Liver (tissue), 3 donors: ENCODE measurements at regions not wholly inside any gene's neighbourhood (a gene's known extent, or its start where the extent isn't known, plus 50 kb on each side); places are given as distances from the start of the nearest gene placed in this dataset.

ENCODE experiments used
- JUND ChIP-seq, 2 donors: IDR thresholded peaks; 2 replicates each; pipeline ENCODE4 v1.6.1; 2016; ENCODE audit warnings: antibody characterized with exemption in 2 of 2
- TAF1 ChIP-seq: conservative IDR thresholded peaks from 2 replicates; pipeline ENCODE4 v1.6.1; 2016; ENCODE audit warnings: antibody characterized with exemption, mild to moderate bottlenecking
- TF ChIP-seq, protein P1 (sequence below): fragments of 150-350 bp; IDR thresholded peaks from 2 replicates; pipeline ENCODE4 v1.5.1; 2017; ENCODE audit warnings: improper control_type of control experiment, low read depth, low read length; ENCODE audit not compliant: missing input control
- TF ChIP-seq, protein P2 (sequence below): IDR thresholded peaks from 2 replicates; pipeline ENCODE4 v1.6.1; 2016; ENCODE audit warnings: antibody characterized with exemption
- donor health status: healthy.
- donor health status: healthy.

DNA sequence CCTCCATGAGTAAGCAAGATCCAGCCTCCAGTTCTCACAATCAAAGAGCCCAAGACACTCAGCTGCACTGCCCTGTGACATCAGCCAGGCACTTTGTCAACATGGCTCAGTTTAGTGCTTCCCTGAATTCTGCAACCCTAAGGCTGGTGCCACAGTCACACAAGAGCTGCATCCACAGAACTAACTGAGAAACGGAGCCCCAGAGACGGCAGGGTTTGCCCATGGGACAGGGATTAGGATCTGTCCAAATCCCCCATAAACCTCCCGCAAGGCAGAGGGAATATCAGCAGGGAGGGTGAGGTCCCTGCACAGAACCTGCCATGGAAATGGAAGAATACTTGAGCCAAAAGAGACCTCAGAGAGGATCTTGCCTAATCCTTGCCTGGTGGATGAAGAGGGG is 70.4 kb upstream of the UQCRFS1 start:
- TF ChIP-seq, protein P1, sequence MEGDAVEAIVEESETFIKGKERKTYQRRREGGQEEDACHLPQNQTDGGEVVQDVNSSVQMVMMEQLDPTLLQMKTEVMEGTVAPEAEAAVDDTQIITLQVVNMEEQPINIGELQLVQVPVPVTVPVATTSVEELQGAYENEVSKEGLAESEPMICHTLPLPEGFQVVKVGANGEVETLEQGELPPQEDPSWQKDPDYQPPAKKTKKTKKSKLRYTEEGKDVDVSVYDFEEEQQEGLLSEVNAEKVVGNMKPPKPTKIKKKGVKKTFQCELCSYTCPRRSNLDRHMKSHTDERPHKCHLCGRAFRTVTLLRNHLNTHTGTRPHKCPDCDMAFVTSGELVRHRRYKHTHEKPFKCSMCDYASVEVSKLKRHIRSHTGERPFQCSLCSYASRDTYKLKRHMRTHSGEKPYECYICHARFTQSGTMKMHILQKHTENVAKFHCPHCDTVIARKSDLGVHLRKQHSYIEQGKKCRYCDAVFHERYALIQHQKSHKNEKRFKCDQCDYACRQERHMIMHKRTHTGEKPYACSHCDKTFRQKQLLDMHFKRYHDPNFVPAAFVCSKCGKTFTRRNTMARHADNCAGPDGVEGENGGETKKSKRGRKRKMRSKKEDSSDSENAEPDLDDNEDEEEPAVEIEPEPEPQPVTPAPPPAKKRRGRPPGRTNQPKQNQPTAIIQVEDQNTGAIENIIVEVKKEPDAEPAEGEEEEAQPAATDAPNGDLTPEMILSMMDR, result no peak
- TF ChIP-seq, protein P2, sequence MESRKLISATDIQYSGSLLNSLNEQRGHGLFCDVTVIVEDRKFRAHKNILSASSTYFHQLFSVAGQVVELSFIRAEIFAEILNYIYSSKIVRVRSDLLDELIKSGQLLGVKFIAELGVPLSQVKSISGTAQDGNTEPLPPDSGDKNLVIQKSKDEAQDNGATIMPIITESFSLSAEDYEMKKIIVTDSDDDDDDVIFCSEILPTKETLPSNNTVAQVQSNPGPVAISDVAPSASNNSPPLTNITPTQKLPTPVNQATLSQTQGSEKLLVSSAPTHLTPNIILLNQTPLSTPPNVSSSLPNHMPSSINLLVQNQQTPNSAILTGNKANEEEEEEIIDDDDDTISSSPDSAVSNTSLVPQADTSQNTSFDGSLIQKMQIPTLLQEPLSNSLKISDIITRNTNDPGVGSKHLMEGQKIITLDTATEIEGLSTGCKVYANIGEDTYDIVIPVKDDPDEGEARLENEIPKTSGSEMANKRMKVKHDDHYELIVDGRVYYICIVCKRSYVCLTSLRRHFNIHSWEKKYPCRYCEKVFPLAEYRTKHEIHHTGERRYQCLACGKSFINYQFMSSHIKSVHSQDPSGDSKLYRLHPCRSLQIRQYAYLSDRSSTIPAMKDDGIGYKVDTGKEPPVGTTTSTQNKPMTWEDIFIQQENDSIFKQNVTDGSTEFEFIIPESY, result no peak
- no peak for TF ChIP-seq JUND (IDR thresholded peaks at IDR 0.05)
- TF ChIP-seq TAF1, result no peak
